ENCODE measurements at regions not wholly inside any gene's neighbourhood (a gene's known extent, or its start where the extent isn't known, plus 50 kb on each side); places are given as distances from the start of the nearest gene placed in this dataset.
"Not testable (repeated sequence)": the region's sequence is repeated elsewhere in the genome, so short reads cannot be mapped to it uniquely, and the experiment has no call there.

DNA sequence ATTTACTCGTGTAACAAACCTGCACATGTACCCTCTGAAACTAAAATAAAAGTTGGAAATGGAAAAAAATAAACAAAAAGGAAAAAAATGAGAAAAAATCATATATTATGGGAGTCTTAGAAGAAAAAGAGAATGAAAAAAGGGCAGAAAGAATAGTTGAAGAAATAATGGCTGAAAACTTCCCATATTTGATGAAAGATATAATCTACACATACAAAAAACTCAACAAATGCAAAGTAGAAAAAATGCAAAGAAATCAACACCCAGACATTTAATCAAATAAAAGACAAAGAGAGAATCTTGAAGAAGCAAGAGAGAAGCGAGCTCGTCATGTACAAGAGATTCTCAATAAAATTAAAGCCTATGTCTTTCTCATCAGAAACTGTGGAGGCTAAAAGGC, 73.8 kb downstream of the SLC25A46 start:
- ATAC-seq (ENCODE audit: low FRiP score), result no peak
- TF ChIP-seq, protein P1, sequence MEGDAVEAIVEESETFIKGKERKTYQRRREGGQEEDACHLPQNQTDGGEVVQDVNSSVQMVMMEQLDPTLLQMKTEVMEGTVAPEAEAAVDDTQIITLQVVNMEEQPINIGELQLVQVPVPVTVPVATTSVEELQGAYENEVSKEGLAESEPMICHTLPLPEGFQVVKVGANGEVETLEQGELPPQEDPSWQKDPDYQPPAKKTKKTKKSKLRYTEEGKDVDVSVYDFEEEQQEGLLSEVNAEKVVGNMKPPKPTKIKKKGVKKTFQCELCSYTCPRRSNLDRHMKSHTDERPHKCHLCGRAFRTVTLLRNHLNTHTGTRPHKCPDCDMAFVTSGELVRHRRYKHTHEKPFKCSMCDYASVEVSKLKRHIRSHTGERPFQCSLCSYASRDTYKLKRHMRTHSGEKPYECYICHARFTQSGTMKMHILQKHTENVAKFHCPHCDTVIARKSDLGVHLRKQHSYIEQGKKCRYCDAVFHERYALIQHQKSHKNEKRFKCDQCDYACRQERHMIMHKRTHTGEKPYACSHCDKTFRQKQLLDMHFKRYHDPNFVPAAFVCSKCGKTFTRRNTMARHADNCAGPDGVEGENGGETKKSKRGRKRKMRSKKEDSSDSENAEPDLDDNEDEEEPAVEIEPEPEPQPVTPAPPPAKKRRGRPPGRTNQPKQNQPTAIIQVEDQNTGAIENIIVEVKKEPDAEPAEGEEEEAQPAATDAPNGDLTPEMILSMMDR (IDR thresholded peaks at IDR 0.05), result no peak
- DNase-seq (ENCODE audit: low spot score), result no peak

DNA sequence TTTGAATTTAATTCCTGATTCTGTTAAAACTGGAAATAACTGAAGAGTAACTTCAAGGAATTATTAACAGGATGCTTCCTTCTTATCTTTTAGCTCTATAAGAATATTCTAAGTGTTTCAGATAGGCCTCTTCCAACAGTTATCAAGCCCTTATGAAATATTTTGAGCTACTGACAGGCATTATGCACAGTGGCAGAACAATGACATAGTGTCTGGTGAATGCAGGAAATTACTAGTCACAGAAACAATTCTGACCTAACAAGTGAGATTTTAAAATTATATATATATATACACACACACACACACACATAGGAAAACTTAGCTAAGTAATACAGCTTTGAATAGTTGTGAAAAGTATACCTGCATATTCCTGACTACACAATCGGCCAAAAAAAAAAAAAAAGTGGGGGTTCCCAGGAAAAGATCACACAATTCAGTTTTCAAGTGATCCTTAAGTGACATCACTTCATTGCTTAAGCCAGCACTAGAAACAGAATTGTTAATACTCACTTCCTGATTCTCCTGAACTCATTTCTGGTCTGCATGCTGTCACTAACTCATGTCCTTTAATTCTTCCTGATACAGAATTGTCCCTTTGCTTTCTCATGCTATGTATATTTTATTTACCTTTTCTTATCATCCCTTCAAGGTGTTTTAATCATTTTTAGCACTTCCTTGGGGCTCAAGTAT, 77.3 kb downstream of the SLC25A46 start:
- TF ChIP-seq, protein P1 (IDR thresholded peaks at IDR 0.05), result no peak
- no peak for DNase-seq (ENCODE audit: low spot score)
- no peak for ATAC-seq (ENCODE audit: low FRiP score)

DNA sequence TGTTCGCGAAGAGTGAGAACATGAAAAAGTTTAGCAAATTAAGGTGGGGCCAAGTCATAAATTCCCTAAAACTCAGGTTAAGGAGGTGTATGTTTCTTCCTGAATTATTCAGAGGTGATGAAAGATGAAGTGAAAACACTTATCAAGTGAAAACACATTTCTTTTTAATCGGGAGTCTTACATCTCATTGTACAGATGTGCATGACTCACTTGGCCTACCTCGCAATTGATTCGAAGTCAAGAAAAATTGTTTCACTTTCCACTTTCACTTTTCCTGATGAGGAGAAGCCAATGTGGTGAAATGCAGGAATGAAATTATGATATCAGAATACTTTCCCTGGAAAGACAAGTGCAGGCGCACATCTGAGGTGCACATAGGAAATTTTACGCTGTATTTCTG, 78.7 kb downstream of the SLC25A46 start:
- TF ChIP-seq, protein P1 (IDR thresholded peaks at IDR 0.05), result no peak
- no peak for DNase-seq (ENCODE audit: low spot score)
- ATAC-seq (ENCODE audit: low FRiP score), result peak; percentile 83

DNA sequence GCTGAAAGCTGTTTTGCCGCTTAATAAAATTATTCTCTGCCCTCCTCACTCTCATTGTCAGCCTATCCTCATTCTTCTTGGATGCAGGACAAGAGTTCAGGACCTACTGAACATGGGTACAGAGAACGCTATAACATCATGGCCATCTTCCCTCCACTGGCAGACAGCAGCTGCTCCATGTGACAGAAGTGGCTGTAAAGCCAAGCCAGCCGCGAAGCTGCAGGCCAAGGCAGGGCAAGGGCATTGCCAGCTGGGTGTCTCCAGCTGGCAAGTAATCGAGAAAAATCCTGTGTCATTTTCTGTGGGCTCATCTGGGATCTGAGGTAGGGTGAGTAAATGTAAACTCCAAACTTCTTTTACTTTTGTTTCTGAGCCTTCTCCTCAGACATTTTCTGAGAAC, 84.8 kb downstream of the SLC25A46 start:
- DNase-seq (ENCODE audit: low spot score), result no peak
- ATAC-seq (ENCODE audit: low FRiP score), result no peak
- TF ChIP-seq, protein P1 (IDR thresholded peaks at IDR 0.05), result no peak

DNA sequence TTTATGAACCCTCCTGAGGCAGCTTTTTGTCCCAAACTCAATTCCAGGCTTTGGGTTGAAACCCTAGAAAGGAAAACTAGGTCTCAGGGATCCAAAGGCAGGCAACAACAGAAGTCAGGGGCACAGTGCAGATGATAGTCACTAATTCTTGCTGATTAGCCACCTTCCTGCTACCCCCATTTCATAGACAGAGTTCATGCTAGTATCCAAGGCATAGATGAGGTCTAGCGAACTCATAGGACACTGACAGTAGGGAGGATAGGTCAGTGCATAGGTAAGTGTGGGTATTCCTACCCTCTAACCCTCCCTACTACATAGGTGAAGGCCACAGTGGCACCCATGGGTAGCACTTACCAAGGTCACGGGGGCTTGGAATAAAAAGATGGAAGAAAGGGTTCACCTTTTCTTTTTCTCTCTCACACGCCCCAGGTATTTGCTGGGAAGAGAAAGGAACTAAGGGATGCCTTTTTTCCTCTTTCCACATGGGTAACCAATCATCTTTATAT, 86.2 kb downstream of the SLC25A46 start:
- TF ChIP-seq, protein P1 (IDR thresholded peaks at IDR 0.05), result no peak
- no peak for ATAC-seq (ENCODE audit: low FRiP score)
- no peak for DNase-seq (ENCODE audit: low spot score)

DNA sequence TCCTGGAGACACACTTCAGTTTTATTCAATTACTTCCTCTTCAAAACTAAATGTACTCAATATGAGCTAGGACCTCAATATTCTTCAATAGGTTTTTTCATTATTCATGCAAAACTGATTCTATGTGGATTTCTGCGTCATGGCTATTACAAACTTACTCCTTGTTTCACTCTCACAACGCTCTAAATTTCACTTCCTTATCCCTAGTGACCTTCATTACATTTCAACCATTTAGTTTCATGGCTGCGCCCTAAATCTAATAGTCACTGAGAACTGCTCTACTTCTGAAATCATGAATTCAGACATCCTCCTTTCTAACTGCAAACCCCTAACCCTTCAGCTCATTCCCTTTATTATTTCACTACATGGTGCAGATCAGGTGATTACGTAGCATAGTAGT, 93.9 kb downstream of the SLC25A46 start:
- DNase-seq (ENCODE audit: low spot score) (no peak), ATAC-seq (ENCODE audit: low FRiP score) (no peak)
- TF ChIP-seq, protein P1 (IDR thresholded peaks at IDR 0.05), result no peak

DNA sequence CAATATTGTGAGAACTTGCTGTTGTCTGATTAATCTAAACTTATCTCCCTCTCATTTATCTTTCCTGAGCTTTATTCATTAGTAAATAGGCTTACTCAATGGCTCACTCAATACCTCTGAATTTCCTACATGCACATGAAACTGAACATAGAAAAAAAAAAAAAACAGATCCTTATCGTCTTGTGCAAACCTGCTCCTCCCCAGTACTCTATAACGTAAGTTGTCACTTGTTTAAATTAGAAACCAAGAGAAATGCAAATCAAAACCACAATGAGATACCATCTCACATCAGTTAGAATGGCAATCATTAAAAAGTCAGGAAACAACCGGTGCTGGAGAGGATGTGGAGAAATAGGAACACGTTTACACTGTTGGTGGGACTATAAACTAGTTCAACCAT, 96.1 kb downstream of the SLC25A46 start:
- DNase-seq (ENCODE audit: low spot score); ATAC-seq (ENCODE audit: low FRiP score): not testable (repeated sequence)

All from omental fat pad (tissue), 3 donors.